SIG-M5 treated with dmso at 0.1 percent for 504 hours (cell line): ENCODE measurements at regions not wholly inside any gene's neighbourhood (a gene's known extent, or its start where the extent isn't known, plus 50 kb on each side); places are given as distances from the start of the nearest gene placed in this dataset.
"Not testable (repeated sequence)": the region's sequence is repeated elsewhere in the genome, so short reads cannot be mapped to it uniquely, and the experiment has no call there.

Source experiments
- DNase-seq: peaks from one replicate; lab custom pipeline; 2025; ENCODE audit not compliant: unreplicated experiment; lab: John Stamatoyannopoulos, UW

DNA sequence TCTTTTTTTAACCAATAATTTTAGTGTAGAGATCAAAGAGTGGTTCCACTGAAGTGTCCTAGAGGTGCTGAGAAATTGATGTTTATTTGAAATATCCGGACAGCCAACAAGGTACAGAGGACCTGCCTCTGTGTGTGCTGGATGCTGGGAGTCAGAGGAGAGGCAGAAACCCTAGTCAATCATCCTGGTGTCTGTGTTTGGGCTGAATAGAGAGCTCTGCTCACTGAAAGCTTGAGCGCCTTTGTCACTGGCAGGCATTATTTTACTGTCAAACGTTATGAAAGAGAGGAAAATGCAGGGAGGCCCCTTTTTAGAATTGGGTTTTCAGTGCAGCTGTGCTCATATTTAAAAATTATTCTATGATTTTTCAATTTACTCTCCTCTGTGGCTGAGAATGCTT is 480.3 kb upstream of the TYRP1 start:
- no peak for DNase-seq

DNA sequence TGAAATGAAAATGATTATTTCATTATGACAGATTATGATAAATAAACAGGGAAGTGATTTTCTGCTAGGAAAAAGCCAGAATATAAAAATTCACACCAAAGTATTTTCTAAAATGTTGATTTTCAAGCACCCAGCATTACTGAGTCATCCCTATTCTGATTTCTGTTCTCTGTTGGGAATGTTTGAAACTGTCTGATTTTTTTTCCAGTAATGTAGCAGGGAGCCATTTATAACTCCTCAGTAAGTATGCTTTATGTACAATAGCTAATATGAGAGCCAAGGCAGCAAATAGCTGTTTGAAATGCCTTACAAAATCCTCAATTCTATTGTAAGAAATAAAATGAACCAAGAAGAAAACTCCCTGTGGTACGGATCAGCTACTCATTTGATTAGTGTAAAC is 471.7 kb upstream of the TYRP1 start:
- DNase-seq: no peak

DNA sequence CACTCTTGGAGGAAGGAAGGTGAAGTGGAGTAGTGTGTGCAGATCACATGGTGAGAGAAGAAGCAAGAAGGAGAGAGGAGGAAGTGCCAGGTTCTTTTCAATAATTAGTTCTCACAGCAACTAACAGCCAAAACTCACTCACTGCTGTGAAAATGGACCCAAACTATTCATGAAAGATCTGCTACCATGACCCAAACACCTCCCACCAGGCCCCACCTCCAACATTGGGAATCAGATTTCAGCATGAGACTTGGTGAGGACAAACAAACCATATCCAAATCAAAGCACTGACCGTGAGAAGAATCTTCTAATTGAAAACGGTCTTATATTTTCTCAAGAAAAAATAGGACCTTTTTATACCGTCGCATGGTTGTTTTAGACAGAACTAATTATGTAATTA is 468.7 kb upstream of the TYRP1 start:
- DNase-seq: no peak

DNA sequence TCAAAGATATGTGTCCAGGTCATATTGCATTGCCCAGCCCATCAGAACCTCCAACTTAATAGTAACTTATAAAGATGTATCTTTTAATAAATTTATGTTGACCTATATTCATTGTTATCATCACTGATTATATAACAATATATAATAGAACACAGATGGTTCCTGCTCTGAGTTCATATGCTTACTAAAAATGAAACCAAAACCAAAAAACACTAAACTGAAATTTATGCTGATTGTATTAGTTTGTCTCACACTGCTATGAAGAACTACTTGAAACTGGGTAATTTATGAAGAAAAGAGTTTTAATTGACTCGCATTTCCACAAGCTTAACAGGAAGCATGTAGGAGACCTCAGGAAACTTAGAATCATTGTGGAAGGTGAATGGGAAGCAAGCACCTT is 462.5 kb upstream of the TYRP1 start:
- DNase-seq: no peak

DNA sequence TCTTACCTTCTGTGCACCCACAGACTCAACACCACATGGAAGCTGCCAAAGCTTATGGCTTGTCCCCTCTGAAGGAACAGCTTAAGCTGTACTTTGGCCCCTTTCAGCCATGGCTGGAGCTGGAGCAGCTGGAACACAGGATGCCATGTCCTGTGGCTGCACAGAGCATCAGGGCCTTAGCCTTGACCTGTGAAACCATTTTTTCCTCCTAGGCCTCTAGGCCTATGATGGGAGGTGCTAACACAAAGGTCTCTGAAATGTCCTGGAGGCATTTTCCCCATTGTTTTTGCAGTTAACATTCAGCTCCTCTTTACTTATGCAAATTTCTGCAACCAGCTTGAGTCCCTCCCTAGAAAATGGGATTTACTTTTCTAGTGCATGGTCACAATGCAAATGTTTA is 461.4 kb upstream of the TYRP1 start:
- no peak for DNase-seq

DNA sequence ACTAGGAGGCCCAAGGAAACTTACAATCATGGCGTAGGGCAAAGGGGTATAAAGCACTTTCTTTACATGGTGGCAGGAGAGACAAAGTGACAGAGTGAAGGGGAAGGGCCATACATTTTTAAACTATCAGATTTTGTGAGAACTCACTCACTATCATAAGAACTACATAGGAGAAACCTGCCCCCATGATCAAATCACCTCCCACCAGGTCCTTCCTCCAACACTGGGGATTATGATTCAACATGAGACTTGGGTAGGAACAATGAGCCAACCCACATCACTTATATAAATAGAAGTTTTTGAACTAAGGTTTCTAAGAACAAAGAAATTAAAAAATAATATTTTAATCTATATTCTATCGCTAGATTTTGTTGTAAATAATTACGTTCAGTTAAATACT is 460.3 kb upstream of the TYRP1 start:
- DNase-seq: no peak

DNA sequence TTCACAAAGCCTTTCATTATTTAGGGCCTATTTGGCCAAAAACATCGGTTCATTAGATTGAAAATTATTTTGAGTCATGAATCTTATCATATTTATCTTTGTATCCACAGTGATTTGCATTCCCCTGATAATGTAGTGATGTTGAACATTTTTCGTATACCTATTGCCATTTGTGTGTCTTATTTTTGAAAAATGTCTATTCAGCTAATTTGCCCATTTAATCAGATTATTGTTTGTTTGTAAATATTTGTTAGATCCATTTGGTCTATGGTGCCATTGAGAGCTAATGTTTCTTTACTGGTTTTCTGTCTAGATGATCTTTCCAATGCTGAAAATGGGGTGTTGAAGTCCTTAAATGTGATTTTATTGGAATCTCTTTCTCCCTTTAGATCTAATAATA is 439.2 kb upstream of the TYRP1 start:
- DNase-seq: no peak

DNA sequence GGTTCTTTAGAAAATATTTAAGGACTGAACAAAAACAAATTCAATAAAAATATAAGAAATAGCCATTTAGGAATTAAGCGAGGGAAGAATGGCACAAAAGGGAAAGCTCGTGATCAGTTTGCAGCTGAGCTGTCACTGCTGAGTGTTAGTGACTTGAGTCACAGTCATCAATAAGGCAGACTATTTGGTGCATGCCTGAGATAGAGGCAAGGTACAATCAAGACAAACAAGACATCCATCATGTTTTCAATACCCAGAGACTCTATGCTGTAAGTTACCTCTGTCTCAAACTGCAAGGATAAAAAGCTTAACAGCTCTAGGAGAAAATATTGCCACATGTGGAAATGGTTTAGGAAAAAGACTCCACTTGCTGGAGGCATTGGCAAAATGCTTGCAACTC is 426.4 kb upstream of the TYRP1 start:
- DNase-seq: no peak

DNA sequence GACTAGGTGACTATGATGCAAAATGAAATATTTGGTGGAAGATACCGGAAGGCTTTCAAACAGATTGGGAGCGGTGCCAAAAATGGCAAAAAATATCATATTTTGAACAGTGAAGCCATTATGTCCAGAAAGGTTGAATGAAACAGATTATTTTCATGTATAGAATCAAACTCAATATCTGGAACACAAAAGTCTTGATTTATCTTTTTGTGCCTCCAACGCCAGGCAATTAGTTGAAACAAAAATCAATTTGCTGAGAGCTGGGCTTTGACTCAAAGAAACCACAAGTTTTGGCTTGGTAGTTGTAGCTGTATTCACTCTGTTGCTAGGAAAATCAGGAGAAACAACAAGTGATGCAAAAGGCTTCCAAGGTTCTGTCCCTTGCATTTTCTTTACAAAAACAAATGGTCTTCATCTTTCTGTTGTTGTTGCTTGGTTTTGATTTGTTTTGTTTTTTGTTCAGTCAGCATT is 421.7 kb upstream of the TYRP1 start:
- DNase-seq: no peak

DNA sequence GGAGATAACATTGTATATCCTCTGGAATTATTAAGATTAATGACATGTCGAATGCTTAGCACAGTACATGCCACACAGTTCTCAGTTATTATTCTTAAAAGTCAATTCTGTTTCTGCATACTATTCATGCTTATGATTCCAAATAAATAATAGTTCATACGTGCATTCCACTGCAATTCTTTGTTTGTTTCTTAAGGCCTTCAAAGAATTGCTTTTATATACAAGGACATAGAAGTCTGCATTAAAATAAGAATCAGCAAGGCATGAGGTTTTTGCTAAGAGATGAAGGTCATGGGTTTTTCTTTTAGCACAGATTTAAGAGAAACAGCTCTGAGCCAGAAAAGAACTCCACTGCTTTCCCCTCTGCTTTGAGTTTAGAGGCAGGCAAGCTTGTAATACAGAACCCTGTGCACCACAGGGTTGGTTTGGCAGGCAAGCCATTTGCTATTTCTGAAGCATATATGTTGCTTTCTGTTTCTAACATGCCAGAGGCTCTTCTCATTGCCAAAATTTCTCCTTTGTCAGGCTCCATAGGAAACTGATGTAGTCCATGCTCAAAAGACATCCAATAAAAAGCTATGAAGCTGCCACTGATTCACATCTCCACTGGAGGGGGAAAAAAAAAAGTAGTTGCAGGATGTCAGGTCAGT is 420.6 kb upstream of the TYRP1 start:
- DNase-seq: no peak

DNA sequence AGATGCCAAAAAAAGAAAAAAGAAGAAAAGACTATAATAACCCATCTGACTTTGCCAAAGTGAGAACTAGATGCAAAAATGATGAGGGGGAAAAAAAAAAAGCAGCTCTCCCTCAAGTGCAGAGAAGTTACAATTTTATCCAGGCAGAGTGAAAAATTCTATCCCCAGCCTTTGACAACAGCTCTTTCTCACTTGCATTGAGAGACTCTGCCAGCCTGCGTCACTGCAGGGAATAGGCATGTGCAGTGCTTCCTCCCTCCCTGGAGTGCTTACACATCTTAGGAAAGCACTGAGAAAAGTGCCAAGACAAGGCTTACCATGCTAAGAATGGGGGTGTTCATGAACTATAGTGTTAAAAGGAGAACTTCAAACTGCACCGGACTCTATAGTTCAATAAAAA is 418.6 kb upstream of the TYRP1 start:
- no peak for DNase-seq

DNA sequence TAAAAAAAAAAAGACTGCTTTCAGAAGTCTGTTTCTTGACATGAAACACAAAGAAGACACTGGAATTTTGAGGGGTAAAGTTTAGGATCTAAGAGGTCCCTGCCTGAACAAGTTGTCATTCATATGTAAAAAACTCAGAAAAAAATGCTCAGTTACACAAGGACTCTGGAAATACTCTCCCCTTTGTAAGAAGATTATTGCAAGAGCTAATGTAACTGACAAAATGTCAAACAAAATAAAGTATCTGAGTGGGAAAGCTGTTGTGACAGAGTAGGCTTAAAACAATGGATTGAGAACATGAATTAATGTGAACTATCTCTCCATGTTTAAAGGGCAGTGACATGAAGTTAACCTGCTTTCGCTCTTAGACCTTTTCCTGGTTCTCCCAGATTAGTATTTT is 416.7 kb upstream of the TYRP1 start:
- DNase-seq: no peak

DNA sequence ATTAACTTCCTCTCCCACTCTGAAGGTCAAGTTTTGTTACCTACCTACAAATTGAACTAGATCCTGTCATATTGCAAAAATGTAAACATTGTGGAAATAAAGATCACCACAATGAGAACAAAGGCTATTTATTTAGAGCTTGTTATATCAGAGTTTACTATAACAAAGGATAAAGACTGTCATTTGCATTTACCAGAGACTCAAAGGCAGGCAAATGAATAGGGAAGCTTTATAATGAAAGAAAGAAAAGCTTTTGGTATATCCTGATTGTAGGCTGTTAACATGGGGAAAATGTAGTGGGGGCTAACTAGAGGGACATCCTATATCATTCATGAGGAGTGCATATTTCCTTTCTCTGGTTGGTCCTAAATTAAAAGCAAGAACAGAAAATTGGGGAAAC is 403.5 kb upstream of the TYRP1 start:
- no peak for DNase-seq

DNA sequence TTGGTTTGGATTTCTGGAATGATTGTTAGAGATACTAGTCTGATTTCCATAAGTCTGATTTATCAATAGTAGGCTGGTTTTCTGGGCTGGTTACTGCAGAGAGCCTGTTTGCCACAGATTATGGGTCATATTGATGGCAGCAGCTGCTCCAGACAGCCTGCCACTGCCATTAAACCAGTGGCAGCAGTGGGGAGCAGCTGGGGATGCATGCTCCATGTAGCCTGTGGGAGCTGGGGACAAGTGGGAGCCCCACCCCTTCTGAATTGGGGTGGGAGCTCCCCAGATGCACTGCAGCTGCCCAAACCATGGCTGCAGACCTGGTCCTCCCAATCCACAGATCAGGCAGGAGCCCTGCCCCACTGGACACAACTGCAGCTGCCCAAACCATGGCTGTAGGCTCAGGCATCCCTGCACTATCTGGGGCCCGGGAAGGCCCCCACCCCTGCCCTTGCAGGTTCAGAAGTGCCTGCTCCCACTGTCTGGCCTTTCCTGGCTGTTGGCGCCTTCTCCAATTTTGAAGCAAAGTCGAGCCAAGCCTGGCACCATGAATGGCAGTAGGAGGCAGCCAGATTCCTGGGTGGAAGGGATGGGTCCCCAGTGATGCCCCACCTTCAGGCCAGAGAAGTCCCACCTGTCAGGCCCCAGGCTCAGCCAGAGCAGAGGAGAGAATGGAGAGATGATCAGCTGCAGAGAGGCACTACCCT is 402.9 kb upstream of the TYRP1 start:
- DNase-seq: no peak

DNA sequence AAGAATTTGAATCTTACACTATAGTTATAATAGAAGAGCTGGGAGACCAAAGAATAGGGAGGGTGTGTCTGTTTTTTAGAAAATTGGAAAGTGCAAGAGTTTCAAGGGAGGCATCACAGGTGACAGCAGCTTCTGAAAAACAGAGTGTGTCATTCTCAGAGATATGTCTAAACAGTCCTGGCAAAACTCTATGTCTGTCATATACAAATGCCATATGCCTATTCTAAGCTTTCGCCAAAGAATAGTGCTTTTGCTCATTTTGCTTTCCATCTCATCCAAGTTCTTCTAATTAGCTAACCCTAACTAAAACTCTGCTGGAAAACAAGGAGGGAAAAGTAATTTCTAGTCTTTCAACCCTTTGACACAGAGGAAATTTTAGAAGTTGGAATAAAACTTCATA is 388.0 kb upstream of the TYRP1 start:
- DNase-seq: no peak

DNA sequence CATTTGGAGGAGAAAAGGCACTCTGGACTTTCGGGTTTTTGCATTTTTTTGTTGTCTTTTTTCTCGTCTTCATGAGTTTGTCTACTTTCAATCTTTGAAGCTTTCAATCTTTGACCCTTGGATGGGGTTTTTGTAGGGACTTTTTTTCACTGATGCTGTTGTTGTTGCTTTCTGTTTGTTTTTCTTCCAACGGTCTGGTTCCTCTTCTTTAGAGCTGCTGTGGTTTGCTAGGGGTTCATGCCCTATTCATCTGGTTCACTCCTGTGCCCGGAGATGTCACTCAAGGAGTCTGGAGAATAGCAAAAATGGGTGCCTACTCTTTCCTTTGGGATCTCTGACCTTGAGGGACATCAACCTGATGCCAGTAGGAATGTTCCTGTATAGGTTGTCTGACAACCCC is 378.6 kb upstream of the TYRP1 start:
- DNase-seq: no peak

DNA sequence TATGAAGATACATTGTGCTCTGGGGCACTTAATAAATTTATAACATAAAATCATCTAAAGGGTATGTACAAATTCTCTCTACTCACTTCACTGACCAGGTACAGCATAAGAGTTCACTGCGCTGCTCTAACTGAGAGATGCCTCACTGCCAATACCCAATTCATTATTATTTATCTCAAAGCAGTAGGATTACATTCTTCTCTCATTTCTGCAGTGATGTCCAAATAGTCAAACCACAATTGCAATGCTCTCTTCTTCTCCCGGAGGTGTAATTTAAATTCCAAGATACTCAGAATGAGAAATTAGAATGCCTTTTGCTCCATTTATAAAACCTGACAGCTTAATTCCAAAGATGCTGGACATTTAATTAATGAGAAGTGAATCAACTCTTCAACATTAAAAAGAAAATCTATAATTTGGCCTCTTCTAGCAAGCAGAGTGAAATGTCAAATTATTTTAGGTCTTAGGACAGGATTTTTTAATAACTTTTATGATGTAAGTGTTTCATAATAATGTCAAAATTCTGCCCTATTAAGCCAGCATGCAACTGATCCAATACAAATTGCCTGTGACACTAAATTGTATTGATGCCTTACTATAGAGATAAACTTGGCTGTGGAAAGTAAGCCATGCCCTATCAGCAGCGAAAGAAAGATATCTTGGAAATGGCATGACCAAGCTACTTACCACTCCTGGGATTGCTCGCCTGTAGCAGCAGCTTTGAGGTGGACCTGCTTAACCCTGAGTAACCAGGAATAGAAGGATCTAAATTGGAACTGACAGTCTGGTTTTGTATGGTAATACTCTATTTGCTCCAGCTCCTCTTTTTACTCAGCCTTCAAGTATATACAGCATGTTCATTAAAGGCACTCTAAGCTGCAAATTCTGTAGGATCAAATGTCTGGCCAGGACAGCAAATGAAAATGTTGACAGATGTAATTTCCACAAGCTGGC is 374.2 kb upstream of the TYRP1 start:
- no peak for DNase-seq

DNA sequence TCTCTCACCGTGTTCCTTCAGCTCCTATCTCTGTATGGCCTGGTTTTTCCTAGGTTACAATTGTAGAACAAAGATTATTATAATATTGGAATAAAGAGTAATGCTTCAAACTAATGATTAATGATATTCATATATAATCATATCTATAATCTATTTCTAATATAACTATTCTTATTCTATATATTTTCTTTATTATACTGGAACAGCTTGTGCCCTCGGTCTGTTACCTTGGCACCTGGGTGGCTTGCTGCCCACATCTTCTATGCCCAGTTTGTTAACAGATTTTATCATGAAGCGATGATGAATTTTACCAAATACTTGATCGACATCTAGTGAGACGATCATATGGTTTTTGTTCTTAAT is 363.6 kb upstream of the TYRP1 start:
- DNase-seq: no peak

DNA sequence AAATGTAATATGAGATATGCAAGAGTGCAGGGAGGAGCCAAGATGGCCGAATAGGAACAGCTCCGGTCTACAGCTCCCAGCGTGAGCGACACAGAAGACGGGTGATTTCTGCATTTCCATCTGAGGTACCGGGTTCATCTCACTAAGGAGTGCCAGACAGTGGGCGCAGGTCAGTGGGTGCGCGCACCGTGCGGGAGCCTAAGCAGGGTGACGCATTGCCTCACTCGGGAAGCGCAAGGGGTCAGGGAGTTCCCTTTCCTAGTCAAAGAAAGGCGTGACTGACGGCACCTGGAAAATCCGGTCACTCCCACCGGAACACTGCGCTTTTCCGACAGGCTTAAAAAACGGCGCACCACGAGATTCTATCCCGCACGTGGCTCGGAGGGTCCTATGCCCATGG is 359.2 kb upstream of the TYRP1 start:
- not testable (repeated sequence) for DNase-seq

DNA sequence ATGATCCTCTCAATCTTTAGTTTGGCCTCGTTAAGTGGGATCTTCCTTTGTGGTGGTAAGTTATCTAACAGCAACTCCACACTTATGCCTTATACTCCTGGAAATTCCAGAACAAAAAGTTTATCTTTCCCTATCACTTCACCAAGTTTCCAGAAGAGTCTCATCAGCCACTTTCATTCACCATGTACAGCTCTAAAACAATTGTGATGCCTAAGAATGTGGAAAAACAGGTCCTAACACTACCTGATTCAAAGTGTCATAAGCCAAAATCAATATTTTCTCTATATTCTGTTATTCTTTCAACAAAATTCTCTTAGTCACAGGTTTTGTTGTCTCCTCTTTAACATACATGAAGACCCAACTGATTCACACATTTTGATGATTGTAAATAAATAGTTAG is 342.4 kb upstream of the TYRP1 start:
- no peak for DNase-seq

DNA sequence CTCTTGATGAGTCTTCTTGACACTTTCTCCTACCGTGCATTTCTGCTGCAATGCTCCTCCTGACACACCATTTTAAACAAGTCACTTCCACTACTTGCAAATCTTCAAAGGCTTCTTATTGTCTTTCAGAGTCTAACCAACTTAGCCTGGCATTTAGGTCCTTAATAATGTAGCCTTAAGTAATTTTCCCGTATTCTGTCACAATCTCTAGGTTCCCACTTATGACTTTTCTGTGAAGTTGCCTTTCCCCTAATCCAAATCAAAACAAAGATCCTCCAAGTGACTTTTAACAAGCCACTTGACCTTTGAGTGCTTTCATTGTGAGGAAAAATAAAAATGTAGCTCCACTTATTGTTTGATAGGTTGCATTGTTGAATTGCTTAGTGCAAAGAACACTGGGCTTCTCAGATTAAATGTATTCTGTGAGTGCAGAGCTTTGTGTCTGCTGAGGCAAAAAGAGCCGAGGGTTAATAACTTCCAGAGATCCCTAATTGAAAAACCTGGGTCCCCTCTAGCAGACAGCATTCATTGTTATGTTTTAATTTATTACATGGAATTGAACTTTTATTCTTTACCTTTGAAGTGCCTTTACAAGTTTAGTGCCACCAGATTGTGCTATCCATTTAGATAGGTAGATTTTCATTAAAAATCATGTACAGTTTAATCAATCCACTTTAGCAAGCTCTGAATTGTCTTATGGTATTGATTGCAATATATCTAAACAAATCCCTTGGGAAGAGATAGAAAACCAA is 341.7 kb upstream of the TYRP1 start:
- DNase-seq: no peak

DNA sequence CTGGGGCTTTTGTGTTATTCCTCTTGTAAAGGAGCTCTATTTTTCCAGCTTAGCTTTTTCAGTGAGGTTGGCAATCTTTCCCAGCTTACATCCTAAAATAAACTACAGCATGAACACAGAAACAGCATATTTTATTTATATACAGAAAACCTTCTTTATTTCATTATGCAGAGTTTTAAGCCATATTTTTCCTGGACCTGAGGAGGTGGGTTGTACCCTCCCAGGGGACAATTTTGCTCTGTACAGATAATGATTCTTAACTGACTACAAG is 341.2 kb upstream of the TYRP1 start:
- no peak for DNase-seq
